HCT116 (cell line): ENCODE measurements at regions not wholly inside any gene's neighbourhood (a gene's known extent, or its start where the extent isn't known, plus 50 kb on each side); places are given as distances from the start of the nearest gene placed in this dataset.

Experiments used
- ATAC-seq: fragments of 200-7000 bp; cut with Tn5 transposase; 2 replicates; pipeline ENCODE4 v1.9.1; 2020; ENCODE audit warnings: mild to moderate bottlenecking, moderate library complexity
- BruUV-seq: library from RNA; stranded (reverse); fragments of 400-500 nt; replicated peaks from 2 replicates; lab custom pipeline; 2021; lab: Mats Ljungman, UMichigan
- CTCF ChIA-PET: fragments of 300-600 bp; sonication (Branson Sonifier 250); formaldehyde crosslinking; loops from one replicate; lab custom pipeline; 2021; ENCODE audit warnings: antibody characterized with exemption; lab: Charles Lee
- POLR2A ChIA-PET: fragments of 300-600, 350-600 bp; sonication (Branson Sonifier 250); formaldehyde crosslinking; loops from one replicate; lab custom pipeline; 2021; ENCODE audit warnings: antibody characterized with exemption; lab: Charles Lee
- RAD21 ChIA-PET, 2 experiments: fragments of 300-600 bp; sonication (Branson Sonifier 250); formaldehyde crosslinking; loops; one replicate each; lab custom pipeline; 2023; ENCODE audit warnings: low total read pairs in 2 of 2; ENCODE audit not compliant: uncharacterized antibody in 2 of 2, unreplicated experiment in 2 of 2, low non-redundant PET in 1 of 2; lab: Charles Lee
- DNase-seq: peaks from one replicate; pipeline ENCODE4 v3.0.0-alpha.2; 2010; ENCODE audit warnings: low read depth, low spot score
- H2AFZ ChIP-seq: fragments of 200-600 bp; shearing (Covaris generic), sonication (generic); 2 replicates; pipeline ENCODE4 v1.6.1; 2017; ENCODE audit warnings: low read depth, mixed run types, mixed read lengths, antibody characterized with exemption, low read length; ENCODE audit not compliant: poor library complexity, severe bottlenecking
- H3K27ac ChIP-seq: 2 replicates; pipeline ENCODE4 v1.5.1; 2012; ENCODE audit warnings: low read depth, low read length
- H3K27me3 ChIP-seq: fragments of 200-600 bp; sonication (generic); 2 replicates; pipeline ENCODE4 v1.6.1; 2016; ENCODE audit warnings: mixed run types, low read length, mixed read lengths; ENCODE audit not compliant: insufficient read depth
- H3K36me3 ChIP-seq, 2 experiments: fragments of 200-500 bp in 1 of 2; fragments of 200-600 bp in 1 of 2; sonication (Bioruptor generic) in 1 of 2; sonication (generic) in 1 of 2; 2 replicates each; pipeline versions ENCODE4 v1.5.1 to v1.6.1; 2014 to 2016; ENCODE audit warnings: low read length in 2 of 2, inconsistent platforms in 1 of 2, mixed read lengths in 1 of 2, mixed run types in 1 of 2; ENCODE audit not compliant: insufficient read depth in 2 of 2, control insufficient read depth in 1 of 2
- H3K4me1 ChIP-seq, 2 experiments: fragments of 200-600 bp in 1 of 2; sonication (generic) in 1 of 2; 2 replicates each; pipeline versions ENCODE4 v1.5.1 to v1.6.1; 2012 to 2017; ENCODE audit warnings: low read length in 2 of 2, inconsistent platforms in 1 of 2, mild to moderate bottlenecking in 1 of 2, mixed read lengths in 1 of 2, mixed run types in 1 of 2, moderate library complexity in 1 of 2; ENCODE audit not compliant: insufficient read depth in 2 of 2, control insufficient read depth in 1 of 2
- H3K4me2 ChIP-seq: fragments of 200-600 bp; sonication (generic); 2 replicates; pipeline ENCODE4 v1.6.1; 2017; ENCODE audit warnings: mixed run types, low read length, mixed read lengths
- H3K4me3 ChIP-seq, 2 experiments: fragments of 200-600 bp in 1 of 2; sonication (generic) in 1 of 2; replicated peaks in 1 of 2; 2 replicates each; pipeline ENCODE4 v1.5.1; 2011 to 2016; ENCODE audit warnings: low read length in 2 of 2, control low read depth in 1 of 2, low read depth in 1 of 2, mild to moderate bottlenecking in 1 of 2, mixed read lengths in 1 of 2, mixed run types in 1 of 2
- H3K79me2 ChIP-seq: fragments of 200-600 bp; sonication (generic); 2 replicates; pipeline ENCODE4 v1.6.1; 2017; ENCODE audit warnings: mild to moderate bottlenecking, mixed run types, low read length, moderate library complexity, mixed read lengths; ENCODE audit not compliant: insufficient read depth
- H3K9ac ChIP-seq: fragments of 200-600 bp; sonication (generic); 2 replicates; pipeline ENCODE4 v1.6.1; 2016; ENCODE audit warnings: low read length, mixed read lengths
- H3K9me2 ChIP-seq: fragments of 200-600 bp; sonication (generic), shearing (Covaris generic); 2 replicates; pipeline ENCODE4 v1.6.1; 2017; ENCODE audit warnings: mixed run types, mild to moderate bottlenecking, moderate library complexity; ENCODE audit not compliant: insufficient read depth
- H3K9me3 ChIP-seq, 2 experiments: fragments of 200-500 bp in 1 of 2; fragments of 200-600 bp in 1 of 2; sonication (Bioruptor generic) in 1 of 2; sonication (generic) in 1 of 2; 2 replicates each; pipeline ENCODE4 v1.6.1; 2014 to 2017; ENCODE audit warnings: low read length in 2 of 2, mixed read lengths in 2 of 2, inconsistent platforms in 1 of 2, low read depth in 1 of 2, mild to moderate bottlenecking in 1 of 2, mixed run types in 1 of 2, moderate library complexity in 1 of 2; ENCODE audit not compliant: control insufficient read depth in 1 of 2, insufficient read depth in 1 of 2
- H4K20me1 ChIP-seq: fragments of 200-600 bp; sonication (generic), shearing (Covaris generic); 2 replicates; pipeline ENCODE4 v1.6.1; 2017; ENCODE audit warnings: mixed run types, mild to moderate bottlenecking, moderate library complexity; ENCODE audit not compliant: insufficient read depth
- CEBPB ChIP-seq: IDR thresholded peaks from 2 replicates; pipeline ENCODE4 v1.6.1; 2012; ENCODE audit warnings: low read depth
- JUND ChIP-seq: IDR thresholded peaks from 2 replicates; pipeline ENCODE4 v1.6.1; 2012
- POLR2A ChIP-seq: IDR thresholded peaks from 2 replicates; pipeline ENCODE4 v1.7.0; 2011; ENCODE audit warnings: borderline replicate concordance; ENCODE audit not compliant: insufficient read depth, insufficient read length; ENCODE audit errors: extremely low read depth
- REST ChIP-seq: IDR thresholded peaks from 2 replicates; pipeline ENCODE4 v1.6.1; 2012; ENCODE audit warnings: low read depth
- SIN3A ChIP-seq: IDR thresholded peaks from 2 replicates; pipeline ENCODE4 v1.6.1; 2012; ENCODE audit warnings: low read depth
- SP1 ChIP-seq: IDR thresholded peaks from 2 replicates; pipeline ENCODE4 v1.6.1; 2012; ENCODE audit warnings: low read depth
- YY1 ChIP-seq: IDR thresholded peaks from 2 replicates; pipeline ENCODE4 v1.6.1; 2011; ENCODE audit warnings: low read length, low read depth, moderate library complexity, mild to moderate bottlenecking; ENCODE audit not compliant: insufficient replicate concordance; ENCODE audit errors: extremely low read depth
- intact Hi-C: fragments of 100-400 bp; cut with micrococcal nuclease; formaldehyde crosslinking; loops from 2 replicates; pipeline ENCODE4 v1.10.0; 2022
- TF ChIP-seq, protein P1 (sequence below): IDR thresholded peaks from 2 replicates; pipeline ENCODE4 v1.6.1; 2011; ENCODE audit warnings: mild to moderate bottlenecking, low read length, moderate library complexity; ENCODE audit not compliant: insufficient replicate concordance; ENCODE audit errors: extremely low read depth

DNA sequence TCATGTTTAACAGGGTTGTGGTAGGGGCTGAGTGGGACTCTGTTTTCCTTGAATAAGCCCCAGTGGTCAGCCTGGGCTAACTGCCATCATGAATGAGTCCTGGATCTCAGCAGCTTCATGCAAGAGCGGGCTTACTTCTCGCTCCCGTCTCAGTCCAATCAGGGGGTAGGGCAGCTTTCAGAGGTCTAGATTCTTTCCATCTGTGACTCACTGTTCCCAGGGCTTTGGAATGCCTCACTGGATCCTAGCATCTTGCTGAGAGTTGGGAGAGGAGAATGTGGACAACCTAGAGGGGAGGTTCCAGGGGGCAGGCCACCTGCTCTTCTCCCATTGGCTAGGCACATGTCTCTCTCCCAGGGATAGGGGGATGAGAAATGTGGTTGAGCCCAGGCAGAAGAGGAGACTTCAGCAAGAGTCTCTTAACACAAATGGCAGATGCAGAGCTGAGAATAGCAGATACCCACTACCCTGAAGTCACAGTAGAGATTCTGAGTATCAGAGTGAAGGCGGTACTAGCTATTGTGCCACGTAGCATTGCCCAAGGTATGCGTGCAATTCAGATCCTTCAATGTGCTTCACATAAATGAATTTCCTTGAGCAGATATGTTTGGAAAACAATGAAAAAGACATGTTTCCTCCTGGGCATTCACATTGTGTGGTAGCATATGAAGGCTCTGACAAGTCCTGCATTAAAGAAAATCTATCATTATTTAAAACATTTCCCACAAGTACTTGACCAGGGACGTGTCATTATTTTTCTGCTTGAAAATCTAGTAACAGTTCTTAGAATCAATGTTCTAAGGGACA is 257.7 kb upstream of the PROK2 start:
- CTCF ChIA-PET, result no interaction called here
- no peak for TF ChIP-seq SIN3A
- TF ChIP-seq SP1, result no peak
- TF ChIP-seq, protein P1, sequence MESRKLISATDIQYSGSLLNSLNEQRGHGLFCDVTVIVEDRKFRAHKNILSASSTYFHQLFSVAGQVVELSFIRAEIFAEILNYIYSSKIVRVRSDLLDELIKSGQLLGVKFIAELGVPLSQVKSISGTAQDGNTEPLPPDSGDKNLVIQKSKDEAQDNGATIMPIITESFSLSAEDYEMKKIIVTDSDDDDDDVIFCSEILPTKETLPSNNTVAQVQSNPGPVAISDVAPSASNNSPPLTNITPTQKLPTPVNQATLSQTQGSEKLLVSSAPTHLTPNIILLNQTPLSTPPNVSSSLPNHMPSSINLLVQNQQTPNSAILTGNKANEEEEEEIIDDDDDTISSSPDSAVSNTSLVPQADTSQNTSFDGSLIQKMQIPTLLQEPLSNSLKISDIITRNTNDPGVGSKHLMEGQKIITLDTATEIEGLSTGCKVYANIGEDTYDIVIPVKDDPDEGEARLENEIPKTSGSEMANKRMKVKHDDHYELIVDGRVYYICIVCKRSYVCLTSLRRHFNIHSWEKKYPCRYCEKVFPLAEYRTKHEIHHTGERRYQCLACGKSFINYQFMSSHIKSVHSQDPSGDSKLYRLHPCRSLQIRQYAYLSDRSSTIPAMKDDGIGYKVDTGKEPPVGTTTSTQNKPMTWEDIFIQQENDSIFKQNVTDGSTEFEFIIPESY, result no peak
- no peak for TF ChIP-seq JUND
- TF ChIP-seq YY1, result no peak
- TF ChIP-seq REST, result no peak
- no peak for TF ChIP-seq POLR2A
- TF ChIP-seq CEBPB, result no peak
- Histone ChIP-seq H3K9ac (no peak overlapping the region), H3K4me1 (no peaks in the 10 kb centered on the region), H3K9me2 (no peaks in the 10 kb centered on the region), H2AFZ (no peak overlapping the region), H3K4me3 (no peak overlapping the region), H3K4me2 (no peak overlapping the region), H3K27ac (no peak overlapping the region), H3K27me3 (peaks cover 4% of the 10 kb centered on the region; the same call in 1 of the 2 replicates), H3K79me2 (no peaks in the 10 kb centered on the region), H3K9me3 (no peaks in the 10 kb centered on the region), H3K36me3 (no peaks in the 10 kb centered on the region), H4K20me1 (no peaks in the 10 kb centered on the region)
- BruUV-seq, result no TSS peak
- POLR2A ChIA-PET, result no interaction called here
- intact Hi-C loops, result no loop called here
- RAD21 ChIA-PET, result no interaction called here
- DNase-seq (no peak), ATAC-seq (peak; percentile 53; the same call in 1 of the 2 replicates)
